K562 (cell line): ENCODE measurements at regions not wholly inside any gene's neighbourhood (a gene's known extent, or its start where the extent isn't known, plus 50 kb on each side); places are given as distances from the start of the nearest gene placed in this dataset.

Experiments
- ATAC-seq: fragments of 200-7000 bp; cut with Tn5 transposase; 3 replicates; pipeline ENCODE4 v1.9.1; 2020; ENCODE audit warnings: moderate library complexity
- BruUV-seq: library from RNA; stranded (reverse); fragments of 400-500 nt; replicated peaks from 2 replicates; lab custom pipeline; 2021; lab: Mats Ljungman, UMichigan
- CTCF ChIA-PET: fragments of 300-600 bp; formaldehyde crosslinking; extraction: SDS; loops from one replicate; lab custom pipeline; 2021; ENCODE audit warnings: low intra/inter-chr PET ratio; lab: Yijun Ruan, JAX
- POLR2A ChIA-PET: fragments of 300-600, 350-650 bp; sonication (Branson Sonifier 250); formaldehyde crosslinking; extraction: SDS; loops from one replicate; lab custom pipeline; 2021; ENCODE audit warnings: antibody characterized with exemption, inconsistent platforms; lab: Yijun Ruan, JAX
- DNase-seq, 4 experiments: peaks; one replicate each; pipeline versions ENCODE4 v3.0.0 to v3.0.0-alpha.2; 2011 to 2018; ENCODE audit warnings: low spot score in 3 of 4, mixed read lengths in 3 of 4; ENCODE audit errors: extremely low read depth in 1 of 4
- FAIRE-seq: peaks from 2 replicates; lab custom pipeline; 2011; peaks lifted over from hg19 to GRCh38; lab: Jason Lieb, UNC
- H2AFZ ChIP-seq: 2 replicates; pipeline ENCODE4 v1.6.0; 2011; ENCODE audit warnings: low read depth, low read length, control low read depth, inconsistent platforms
- H3K27ac ChIP-seq: fragments of 200-600 bp; 3 replicates; pipeline ENCODE4 v1.8.0; 2011; ENCODE audit warnings: low read depth, mild to moderate bottlenecking, control low read depth, inconsistent platforms, low read length, moderate library complexity, mixed read lengths; ENCODE audit errors: extremely low read depth
- H3K27me3 ChIP-seq, 2 experiments: fragments of 300-600 bp in 1 of 2; 2 replicates in 1 of 2; 3 replicates in 1 of 2; pipeline versions ENCODE4 v1.6.0 to v1.8.0; 2011; ENCODE audit warnings: inconsistent platforms in 2 of 2, low read length in 2 of 2, mild to moderate bottlenecking in 1 of 2, mixed read lengths in 1 of 2, moderate library complexity in 1 of 2; ENCODE audit not compliant: control insufficient read depth in 2 of 2, insufficient read depth in 2 of 2
- H3K36me3 ChIP-seq: fragments of 300-600 bp; 3 replicates; pipeline ENCODE4 v1.8.0; 2011; ENCODE audit warnings: mild to moderate bottlenecking, low read length, inconsistent platforms; ENCODE audit not compliant: control insufficient read depth, insufficient read depth
- H3K4me1 ChIP-seq, 2 experiments: fragments of 200-600 bp in 1 of 2; replicated peaks in 1 of 2; 2 replicates in 1 of 2; 3 replicates in 1 of 2; pipeline versions ENCODE4 v1.5.1 to v1.8.0; 2011; ENCODE audit warnings: inconsistent platforms in 2 of 2, low read length in 2 of 2, mild to moderate bottlenecking in 1 of 2, mixed read lengths in 1 of 2, moderate library complexity in 1 of 2; ENCODE audit not compliant: control insufficient read depth in 2 of 2, insufficient read depth in 2 of 2
- H3K4me2 ChIP-seq: 2 replicates; pipeline ENCODE4 v1.6.1; 2011; ENCODE audit warnings: low read length, control low read depth, inconsistent platforms, mixed read lengths; ENCODE audit not compliant: insufficient read depth
- H3K4me3 ChIP-seq: fragments of 200-600 bp; sonication (generic), shearing (Covaris generic); 2 replicates; pipeline ENCODE4 v1.5.1; 2016; ENCODE audit warnings: control low read depth, inconsistent platforms
- H3K79me2 ChIP-seq: fragments of 200-600 bp; 3 replicates; pipeline ENCODE4 v1.8.0; 2011; ENCODE audit warnings: low read length, inconsistent platforms; ENCODE audit not compliant: control insufficient read depth, insufficient read depth
- H3K9ac ChIP-seq, 2 experiments: 2 replicates each; pipeline versions ENCODE4 v1.6.0 to v1.6.1; 2011; ENCODE audit warnings: low read depth in 2 of 2, low read length in 2 of 2, control low read depth in 1 of 2, inconsistent platforms in 1 of 2, mild to moderate bottlenecking in 1 of 2, mixed read lengths in 1 of 2; ENCODE audit not compliant: insufficient read depth in 1 of 2
- H3K9me1 ChIP-seq: one replicate; pipeline ENCODE4 v1.6.0; 2011; ENCODE audit warnings: inconsistent platforms, mild to moderate bottlenecking, low read length, moderate library complexity; ENCODE audit not compliant: control insufficient read depth, insufficient read depth
- H3K9me3 ChIP-seq: replicated peaks from 2 replicates; pipeline ENCODE4 v1.5.1; 2011; ENCODE audit warnings: low read depth, low read length, inconsistent platforms; ENCODE audit not compliant: control insufficient read depth, insufficient read depth
- H4K20me1 ChIP-seq: replicated peaks from 2 replicates; pipeline ENCODE4 v1.6.1; 2011; ENCODE audit warnings: low read length, inconsistent platforms, mixed read lengths; ENCODE audit not compliant: control insufficient read depth, insufficient read depth
- DNMT1 ChIP-seq: fragments of 450-650 bp; IDR thresholded peaks from 2 replicates; pipeline ENCODE4 v1.6.1; 2016; ENCODE audit warnings: antibody characterized with exemption, mild to moderate bottlenecking
- EGR1 ChIP-seq: fragments of 450-650 bp; conservative IDR thresholded peaks from 2 replicates; pipeline ENCODE4 v1.6.1; 2017; ENCODE audit warnings: mild to moderate bottlenecking
- KDM1A ChIP-seq, 2 experiments: fragments of 450-650 bp; IDR thresholded peaks; 2 replicates each; pipeline ENCODE4 v1.6.1; 2016; ENCODE audit warnings: mild to moderate bottlenecking in 2 of 2
- L3MBTL2 ChIP-seq: fragments of 450-650 bp; IDR thresholded peaks from 2 replicates; pipeline ENCODE4 v1.6.1; 2016; ENCODE audit warnings: mild to moderate bottlenecking, moderate library complexity
- LEF1 ChIP-seq: fragments of 450-650 bp; IDR thresholded peaks from 2 replicates; pipeline ENCODE4 v1.6.1; 2016; ENCODE audit warnings: mild to moderate bottlenecking
- NBN ChIP-seq: fragments of 450-650 bp; IDR thresholded peaks from 2 replicates; pipeline ENCODE4 v1.6.1; 2016; ENCODE audit warnings: low read depth, mild to moderate bottlenecking
- NFYB ChIP-seq: IDR thresholded peaks from 2 replicates; pipeline ENCODE4 v1.6.1; 2011; ENCODE audit warnings: mild to moderate bottlenecking, moderate library complexity; ENCODE audit not compliant: insufficient read length; ENCODE audit errors: extremely low read depth
- POLR2AphosphoS2 ChIP-seq: IDR thresholded peaks from 2 replicates; pipeline ENCODE4 v1.6.1; 2012; ENCODE audit warnings: low read length, improper control_type of control experiment
- RHOXF2B ChIP-seq: fragments of 250-450 bp; sonication (Bioruptor Pico); conservative IDR thresholded peaks from 2 replicates; pipeline ENCODE4 v1.5.1; 2021
- SETDB1 ChIP-seq: IDR thresholded peaks from one replicate; pipeline ENCODE4 v1.6.1; 2012; ENCODE audit warnings: low read length, control low read depth, inconsistent platforms
- TAF7 ChIP-seq: fragments of 450-650 bp; IDR thresholded peaks from 2 replicates; pipeline ENCODE4 v1.6.1; 2016; ENCODE audit warnings: missing genetic modification characterization, missing compliant biosample characterization
- ZBTB26 ChIP-seq: fragments of 450-650 bp; formaldehyde crosslinking; IDR thresholded peaks from 2 replicates; pipeline ENCODE4 v1.4.0; 2022; ENCODE audit warnings: missing genetic modification characterization
- ZBTB8A ChIP-seq: fragments of 450-650 bp; IDR thresholded peaks from 2 replicates; pipeline ENCODE4 v1.6.1; 2018; ENCODE audit warnings: mild to moderate bottlenecking, moderate library complexity; ENCODE audit not compliant: partially characterized antibody
- ZNF224 ChIP-seq: sonication (generic); formaldehyde crosslinking; IDR thresholded peaks from 2 replicates; pipeline ENCODE4 v1.8.0; 2022; ENCODE audit warnings: mild to moderate bottlenecking, missing genetic modification reagents
- ZNF232 ChIP-seq: sonication (generic); formaldehyde crosslinking; IDR thresholded peaks from 2 replicates; pipeline ENCODE4 v1.8.0; 2022; ENCODE audit warnings: mild to moderate bottlenecking, missing genetic modification reagents
- ZNF445 ChIP-seq: fragments of 250-450 bp; sonication (Bioruptor Pico); IDR thresholded peaks from 2 replicates; pipeline ENCODE4 v1.4.0; 2020; ENCODE audit warnings: low read depth, mild to moderate bottlenecking, moderate library complexity
- ZNF589 ChIP-seq: fragments of 200-800 bp; sonication (Bioruptor generic); IDR thresholded peaks from 2 replicates; pipeline ENCODE4 v1.6.1; 2016; ENCODE audit warnings: low read depth, missing genetic modification characterization, missing compliant biosample characterization
- WGBS: fragments of 100-300 bp; shearing (Covaris generic); methylation state at CpG from one replicate; pipeline ENCODE4 v1.1.6; 2016; ENCODE audit warnings: low coverage, mixed read lengths; ENCODE audit not compliant: insufficient coverage; ENCODE audit errors: missing lambda C conversion rate; 5-methylcytosine and 5-hydroxymethylcytosine counted together
- in situ Hi-C: fragments of 300-500 bp; cut with MboI; formaldehyde crosslinking; loops from 4 replicates; pipeline ENCODE4 v1.15.0; 2018; ENCODE audit warnings: inconsistent platforms, mixed read lengths
- intact Hi-C: fragments of 100-400 bp; cut with micrococcal nuclease; formaldehyde crosslinking; loops from 2 replicates; pipeline ENCODE4 v1.14.2; 2022
- TF ChIP-seq, protein P1 (sequence below): fragments of 450-650 bp; IDR thresholded peaks from 2 replicates; pipeline ENCODE4 v1.6.1; 2018; ENCODE audit not compliant: partially characterized antibody

DNA sequence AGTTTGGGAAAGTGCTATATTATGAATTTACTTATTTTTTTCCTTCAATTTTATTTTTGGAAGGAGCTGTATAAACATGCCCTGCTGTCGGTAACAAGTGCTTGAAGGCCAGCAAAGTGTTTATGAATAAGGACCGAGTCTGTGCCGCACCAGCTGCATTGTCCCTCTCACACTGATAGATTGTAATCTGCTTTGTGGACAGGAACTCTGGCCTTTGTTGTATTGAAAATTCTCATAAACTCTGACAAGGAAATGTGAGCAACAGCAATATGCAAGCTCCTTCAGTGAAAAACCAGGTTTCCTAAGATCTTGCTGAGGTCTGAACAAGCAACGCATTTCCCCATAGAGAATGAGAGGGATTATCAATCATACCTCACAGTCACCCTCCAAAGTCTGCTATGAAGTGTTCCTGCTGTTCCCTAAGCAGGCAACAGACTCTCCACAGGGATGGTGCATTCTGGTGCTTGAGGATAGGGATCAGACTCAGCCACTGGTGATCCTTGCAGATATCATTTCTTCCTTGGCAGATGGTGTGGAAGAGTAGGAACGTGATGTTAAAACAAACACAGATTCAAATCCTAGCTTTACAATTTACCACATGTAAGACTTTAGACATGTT is 109.6 kb downstream of the KCNJ2 start:
- Histone ChIP-seq H3K9me3 (0 out of 2 replicates have a peak, but pooled peaks cover 2% of the 10 kb centered on the region), H3K79me2 (no peaks in the 10 kb centered on the region), H3K4me3 (no peak overlapping the region), H3K9me1 (no peaks in the 10 kb centered on the region), H3K36me3 (no peaks in the 10 kb centered on the region), H3K27me3 (no peaks in the 10 kb centered on the region), H3K27ac (no peak overlapping the region), H3K9ac (no peak overlapping the region), H2AFZ (no peak overlapping the region), H3K4me2 (no peak overlapping the region), H3K4me1 (no peaks in the 10 kb centered on the region), H4K20me1 (no peaks in the 10 kb centered on the region)
- in situ Hi-C loops = no loop called here
- DNase-seq = no peak
- no peak for TF ChIP-seq NBN
- TF ChIP-seq EGR1 = no peak
- no peak for TF ChIP-seq RHOXF2B
- no peak for TF ChIP-seq LEF1
- no peak for TF ChIP-seq KDM1A (IDR thresholded peaks at IDR 0.05)
- TF ChIP-seq ZNF224 (CRISPR knock-in tag) = no peak
- no peak for TF ChIP-seq DNMT1
- TF ChIP-seq SETDB1 = no peak
- no peak for TF ChIP-seq TAF7 (tag)
- TF ChIP-seq ZNF445 (CRISPR knock-in tag) = no peak
- TF ChIP-seq POLR2AphosphoS2 = no peak
- no peak for TF ChIP-seq ZNF589 (CRISPR knock-in tag)
- TF ChIP-seq ZBTB8A = no peak
- no peak for TF ChIP-seq ZNF232 (CRISPR knock-in tag)
- TF ChIP-seq, protein P1, sequence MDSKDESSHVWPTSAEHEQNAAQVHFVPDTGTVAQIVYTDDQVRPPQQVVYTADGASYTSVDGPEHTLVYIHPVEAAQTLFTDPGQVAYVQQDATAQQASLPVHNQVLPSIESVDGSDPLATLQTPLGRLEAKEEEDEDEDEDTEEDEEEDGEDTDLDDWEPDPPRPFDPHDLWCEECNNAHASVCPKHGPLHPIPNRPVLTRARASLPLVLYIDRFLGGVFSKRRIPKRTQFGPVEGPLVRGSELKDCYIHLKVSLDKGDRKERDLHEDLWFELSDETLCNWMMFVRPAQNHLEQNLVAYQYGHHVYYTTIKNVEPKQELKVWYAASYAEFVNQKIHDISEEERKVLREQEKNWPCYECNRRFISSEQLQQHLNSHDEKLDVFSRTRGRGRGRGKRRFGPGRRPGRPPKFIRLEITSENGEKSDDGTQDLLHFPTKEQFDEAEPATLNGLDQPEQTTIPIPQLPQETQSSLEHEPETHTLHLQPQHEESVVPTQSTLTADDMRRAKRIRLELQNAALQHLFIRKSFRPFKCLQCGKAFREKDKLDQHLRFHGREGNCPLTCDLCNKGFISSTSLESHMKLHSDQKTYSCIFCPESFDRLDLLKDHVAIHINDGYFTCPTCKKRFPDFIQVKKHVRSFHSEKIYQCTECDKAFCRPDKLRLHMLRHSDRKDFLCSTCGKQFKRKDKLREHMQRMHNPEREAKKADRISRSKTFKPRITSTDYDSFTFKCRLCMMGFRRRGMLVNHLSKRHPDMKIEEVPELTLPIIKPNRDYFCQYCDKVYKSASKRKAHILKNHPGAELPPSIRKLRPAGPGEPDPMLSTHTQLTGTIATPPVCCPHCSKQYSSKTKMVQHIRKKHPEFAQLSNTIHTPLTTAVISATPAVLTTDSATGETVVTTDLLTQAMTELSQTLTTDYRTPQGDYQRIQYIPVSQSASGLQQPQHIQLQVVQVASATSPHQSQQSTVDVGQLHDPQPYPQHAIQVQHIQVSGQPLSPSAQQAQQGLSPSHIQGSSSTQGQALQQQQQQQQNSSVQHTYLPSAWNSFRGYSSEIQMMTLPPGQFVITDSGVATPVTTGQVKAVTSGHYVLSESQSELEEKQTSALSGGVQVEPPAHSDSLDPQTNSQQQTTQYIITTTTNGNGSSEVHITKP = no peak
- no peak for TF ChIP-seq ZBTB26
- TF ChIP-seq L3MBTL2 = no peak
- no peak for TF ChIP-seq NFYB
- FAIRE-seq = no peak
- no TSS peak for BruUV-seq
- ChIA-PET CTCF (no interaction called here), POLR2A (interaction anchor here (1.5 kb wide), 1 partner anchor 8 kb away, joined by 4 read pairs; no protein-coding TSS in a partner anchor)
- no peak for ATAC-seq
- 1% methylated on average over 5 of the region's 5 CpGs for WGBS
- intact Hi-C loops = no loop called here
